Activated gamma-delta T cell treated with Interleukin-2 at 50 U/mL for 16 hours (primary cell): ENCODE measurements at regions not wholly inside any gene's neighbourhood (a gene's known extent, or its start where the extent isn't known, plus 50 kb on each side); places are given as distances from the start of the nearest gene placed in this dataset.

Experiments used
- DNase-seq: peaks from one replicate; pipeline ENCODE4 v3.0.0-alpha.2; 2020

DNA sequence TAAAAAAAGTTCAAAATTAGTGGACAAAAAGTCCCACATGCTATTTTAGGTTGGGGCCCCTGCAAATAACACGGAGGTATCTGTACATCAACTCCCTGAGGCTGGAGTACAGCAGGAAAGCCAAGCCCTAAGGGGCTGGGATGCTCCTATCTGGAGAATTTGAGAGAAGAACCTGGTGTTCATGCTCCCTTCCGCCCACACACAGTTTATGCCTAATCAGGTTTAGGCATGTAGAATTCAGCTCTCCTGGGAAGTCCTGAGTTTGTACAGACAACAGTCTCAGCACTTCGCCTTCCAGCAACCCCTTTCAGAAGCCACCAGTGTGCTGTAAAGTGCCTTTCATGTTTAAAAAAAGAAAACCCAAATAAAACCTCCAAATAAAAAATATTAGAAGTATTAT, 237.3 kb upstream of the GRIP1 start:
- DNase-seq = no peak

DNA sequence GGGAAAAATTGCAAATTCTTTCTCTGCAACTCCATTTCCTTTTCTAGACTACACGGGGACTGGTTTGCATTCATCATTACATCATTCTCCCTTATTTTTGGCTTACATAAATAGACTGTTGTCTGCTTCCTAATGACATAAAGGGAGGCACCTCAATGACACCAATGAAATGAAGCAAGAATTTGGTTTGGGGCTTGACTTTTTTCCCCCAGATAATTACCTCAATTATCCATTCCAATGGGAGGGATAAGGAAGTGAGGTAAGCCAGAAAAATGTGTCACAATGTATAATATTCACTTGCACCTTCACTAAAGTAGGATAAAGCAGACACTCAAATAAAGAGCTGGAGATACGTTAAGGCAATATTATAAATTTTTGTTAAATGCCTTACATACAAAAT, 240.6 kb upstream of the GRIP1 start:
- DNase-seq = no peak

DNA sequence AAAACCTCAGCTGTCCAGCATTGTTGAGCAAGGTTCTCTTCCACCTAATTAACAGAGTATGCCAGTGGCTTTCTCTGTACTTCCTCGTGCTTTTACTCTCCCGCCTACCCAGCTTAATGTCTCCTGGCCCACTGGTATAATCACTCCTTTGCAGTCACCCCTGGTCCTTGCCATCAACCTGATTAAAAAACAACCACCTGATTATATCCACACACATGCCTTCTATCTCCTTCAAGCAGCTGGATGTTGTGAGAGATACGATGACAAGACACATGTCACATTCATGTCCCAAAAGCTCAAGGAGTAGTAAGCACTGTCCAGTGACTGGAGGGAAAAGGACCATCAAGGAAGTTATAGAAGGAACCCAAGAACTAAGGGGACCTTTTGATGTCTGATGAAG, 241.3 kb upstream of the GRIP1 start:
- DNase-seq = no peak

DNA sequence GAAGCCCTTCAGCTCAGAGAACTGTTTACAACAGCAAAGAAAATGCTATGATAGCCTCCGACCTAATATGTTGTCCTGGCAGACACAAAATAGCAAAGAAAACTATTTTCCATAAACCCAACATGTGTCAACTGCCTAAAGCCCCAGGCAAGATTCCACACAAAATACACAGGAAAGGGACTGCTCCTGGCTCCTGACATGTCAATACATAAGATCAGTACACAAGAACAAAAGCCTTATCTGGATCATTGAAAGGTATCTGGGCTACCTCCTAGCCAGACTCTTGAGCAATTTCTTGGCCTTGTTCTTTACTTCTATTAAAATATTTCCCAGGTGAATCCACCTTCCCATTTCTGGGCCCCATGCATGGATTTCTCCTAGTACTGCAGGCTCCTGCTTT, 242.3 kb upstream of the GRIP1 start:
- no peak for DNase-seq

DNA sequence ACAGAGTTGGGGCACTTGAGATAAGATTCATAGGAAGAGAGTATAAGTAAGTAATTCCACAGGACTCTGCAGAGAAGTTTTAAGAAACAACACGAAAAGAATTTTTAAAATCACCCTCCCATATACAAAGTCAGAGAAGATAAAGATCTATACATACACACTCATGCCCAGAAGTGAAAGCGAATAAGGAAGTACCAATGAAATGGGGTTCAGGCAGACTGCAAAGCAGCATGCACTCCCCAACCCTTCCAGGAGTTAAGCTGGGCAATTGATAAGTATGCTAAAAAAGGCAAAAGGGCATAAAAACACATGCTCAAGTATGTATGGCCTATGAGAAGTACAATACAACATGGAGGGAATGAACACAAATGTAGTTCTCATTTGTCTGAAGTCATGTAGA, 246.2 kb upstream of the GRIP1 start:
- no peak for DNase-seq

DNA sequence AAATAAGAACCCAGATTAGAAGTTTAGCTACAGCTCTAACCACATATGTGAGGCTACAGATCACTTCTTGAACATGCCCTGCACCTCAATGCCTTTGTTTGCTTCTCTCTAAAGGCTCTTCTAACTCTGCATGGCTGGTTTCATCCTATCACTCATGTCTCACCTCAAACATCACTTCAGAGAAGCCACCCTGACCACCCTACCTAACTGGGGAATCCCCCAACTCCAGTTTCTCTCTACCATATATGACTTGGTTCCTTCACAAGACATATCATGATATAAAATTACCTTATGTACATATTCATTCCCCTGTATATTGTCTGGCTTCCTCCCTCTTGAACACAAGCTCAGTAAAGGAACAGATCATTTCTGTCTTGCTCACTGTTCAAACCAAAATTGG, 250.2 kb upstream of the GRIP1 start:
- DNase-seq = no peak

DNA sequence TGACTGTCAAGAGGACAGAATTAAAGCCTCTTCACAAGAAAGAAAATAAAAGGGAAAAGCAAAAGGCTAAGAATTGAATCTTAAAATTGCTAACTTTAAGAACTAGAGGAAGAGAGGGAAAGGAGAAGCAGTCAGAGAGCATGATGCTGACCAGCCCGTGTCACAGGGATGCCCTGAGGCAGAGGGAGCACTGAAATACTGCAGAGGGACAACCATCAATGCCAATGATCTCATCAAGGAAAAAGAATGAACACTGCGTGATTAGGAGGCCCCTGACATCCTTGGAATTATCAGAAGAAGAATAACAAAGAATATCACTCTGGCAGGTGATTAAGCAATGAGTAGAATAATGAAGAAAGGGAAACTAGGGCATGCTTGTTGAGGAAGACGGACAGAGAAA, 252.2 kb upstream of the GRIP1 start:
- DNase-seq = no peak

DNA sequence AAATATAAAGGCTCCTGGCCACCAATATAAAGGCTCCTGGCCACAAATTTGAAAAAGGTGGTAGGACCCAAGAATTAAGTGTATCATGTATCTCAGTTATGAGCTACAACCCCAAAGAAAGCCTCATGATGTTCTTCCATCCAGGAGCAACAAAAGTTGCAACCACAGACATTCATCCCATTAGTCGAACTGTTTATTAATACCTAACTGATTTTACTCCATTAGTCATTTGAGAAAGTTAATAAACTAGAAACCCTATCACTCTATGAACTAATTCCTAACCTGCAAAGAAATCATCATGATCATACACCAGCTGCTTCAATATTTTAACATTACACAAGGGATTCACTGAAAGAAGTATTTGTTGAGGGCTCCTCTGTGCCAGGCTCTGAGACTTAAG, 253.2 kb upstream of the GRIP1 start:
- DNase-seq = no peak

DNA sequence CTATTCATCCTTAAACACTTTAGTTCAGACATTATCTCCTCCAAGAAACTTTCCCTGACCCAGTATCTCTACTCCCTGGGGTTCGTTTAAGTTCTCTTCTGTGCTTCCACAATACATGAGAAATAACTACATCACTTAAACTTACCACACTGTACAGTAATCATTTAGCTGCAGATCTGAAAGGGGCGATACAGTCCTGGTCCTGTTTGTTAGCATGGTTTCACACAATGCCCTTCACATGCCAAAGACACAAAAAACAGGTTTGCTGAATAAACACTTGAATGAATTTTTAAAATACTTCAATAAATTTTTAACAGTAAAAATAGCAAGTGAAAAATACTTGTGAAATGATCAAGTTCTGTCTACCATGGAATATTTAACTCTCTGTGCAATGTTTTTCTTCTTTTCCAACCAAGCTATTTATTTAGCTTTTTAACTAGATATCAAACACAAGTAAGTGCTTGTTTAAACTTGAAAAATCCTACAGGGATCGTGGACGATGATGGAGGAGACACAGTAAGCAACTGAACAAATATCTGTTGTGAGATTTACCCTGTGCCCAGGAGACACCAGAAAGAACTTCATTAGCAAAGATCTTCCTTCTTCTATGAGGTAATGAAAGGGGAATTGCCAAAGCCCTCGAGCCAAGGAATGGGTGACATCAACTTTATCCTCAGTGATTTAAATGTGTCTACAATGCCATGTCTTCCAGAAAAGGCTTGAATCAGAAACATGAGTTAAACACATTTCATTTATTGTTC, 255.6 kb upstream of the GRIP1 start:
- DNase-seq = no peak

DNA sequence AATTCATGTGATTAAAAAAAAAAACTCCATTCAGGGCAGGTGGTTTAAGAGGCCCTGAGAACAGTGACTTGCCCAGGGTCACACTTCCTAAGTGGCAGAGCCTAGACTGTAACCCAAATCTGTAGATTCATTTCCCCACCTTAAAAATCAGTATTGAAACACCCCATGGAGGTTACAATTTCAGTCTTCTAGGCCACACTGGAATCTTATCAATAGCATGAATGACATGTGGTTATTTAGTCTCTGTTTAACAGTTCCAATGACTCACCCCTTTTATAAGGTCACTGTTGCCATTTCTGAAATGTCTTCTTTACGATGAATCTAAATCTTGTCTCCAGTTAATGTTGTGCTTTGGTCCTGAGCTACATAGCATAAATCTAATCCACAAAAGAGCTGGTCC, 262.3 kb upstream of the GRIP1 start:
- DNase-seq = no peak

DNA sequence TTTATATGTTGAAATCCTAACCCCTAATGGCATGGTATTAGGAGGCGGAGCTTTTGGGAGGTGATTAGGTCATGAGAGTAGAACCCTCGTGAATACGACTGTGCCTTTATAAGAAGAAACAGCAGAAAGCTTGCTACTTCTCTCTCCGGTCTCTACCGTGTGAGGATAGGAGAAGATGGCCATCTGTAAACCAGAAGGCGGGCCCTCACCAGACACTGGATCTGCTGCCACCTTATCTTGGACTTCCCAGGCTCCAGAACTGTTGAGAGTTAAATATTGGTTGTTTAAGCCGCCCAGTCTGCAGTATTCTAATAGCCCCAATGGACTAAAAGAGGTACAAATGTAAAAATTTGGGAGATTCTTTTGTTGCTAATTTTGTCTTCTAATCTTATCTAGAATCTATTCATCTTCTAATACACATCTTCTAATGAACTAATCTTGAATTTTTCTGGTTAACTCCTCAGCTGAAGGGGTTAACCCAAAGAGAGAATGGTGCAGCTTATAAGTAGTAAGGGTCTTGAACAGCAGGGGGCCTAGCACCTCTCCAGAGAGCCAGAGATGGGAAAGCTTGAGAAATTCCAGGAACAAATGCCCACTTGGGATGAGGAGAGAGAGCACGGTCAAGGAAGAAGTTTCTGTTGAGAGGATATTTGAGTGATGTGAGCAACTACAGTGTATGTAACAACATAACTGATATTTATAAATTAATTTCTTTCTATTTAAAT, 264.0 kb upstream of the GRIP1 start:
- no peak for DNase-seq

DNA sequence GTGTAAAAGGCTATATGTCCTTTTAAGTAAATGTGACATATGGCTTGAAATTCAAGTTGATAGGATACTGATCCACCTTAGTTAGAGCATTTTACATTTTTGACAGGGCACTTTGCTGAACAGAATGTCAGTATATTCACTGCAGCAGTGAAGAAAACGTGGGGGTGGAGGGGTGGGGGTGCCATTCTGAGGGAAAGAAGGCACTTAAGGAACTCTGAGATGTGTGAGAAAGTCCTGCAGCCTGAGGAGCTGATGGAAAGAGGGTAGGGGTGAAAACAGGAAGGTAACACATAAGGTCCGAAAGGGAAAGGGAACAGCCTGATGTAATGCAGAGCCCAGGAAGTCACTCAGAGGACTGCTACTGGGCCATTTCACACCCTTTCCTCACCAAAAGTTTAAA, 265.5 kb upstream of the GRIP1 start:
- DNase-seq = no peak

DNA sequence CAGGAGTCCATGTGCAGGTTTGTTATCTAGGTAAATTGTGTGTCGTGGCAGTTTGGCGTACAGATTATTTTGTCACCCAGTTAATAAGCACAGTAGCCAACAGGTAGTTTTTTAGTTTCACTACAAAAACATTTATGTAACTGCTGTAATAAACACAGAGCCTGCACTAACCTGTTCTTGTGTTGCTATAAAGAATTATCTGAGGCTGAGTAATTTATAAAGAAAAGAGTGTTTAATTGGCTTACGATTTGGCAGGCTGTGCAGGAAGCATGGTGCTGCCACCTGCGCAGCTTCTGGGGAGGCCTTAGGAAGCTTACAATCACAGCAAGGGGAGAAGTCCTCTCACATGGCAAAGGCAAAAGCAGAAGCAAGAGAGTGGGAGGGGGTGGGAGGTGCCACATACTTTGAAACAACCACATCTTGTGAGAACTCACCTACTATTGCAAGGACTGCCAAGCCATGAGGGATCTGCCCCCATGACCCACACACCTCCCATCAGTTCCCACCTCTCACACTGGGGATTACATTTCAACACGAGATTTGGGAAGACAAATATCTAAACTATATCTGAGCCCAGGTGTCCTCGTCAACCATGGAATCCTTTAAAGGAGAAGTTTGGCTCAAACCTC, 266.4 kb upstream of the GRIP1 start:
- no peak for DNase-seq

DNA sequence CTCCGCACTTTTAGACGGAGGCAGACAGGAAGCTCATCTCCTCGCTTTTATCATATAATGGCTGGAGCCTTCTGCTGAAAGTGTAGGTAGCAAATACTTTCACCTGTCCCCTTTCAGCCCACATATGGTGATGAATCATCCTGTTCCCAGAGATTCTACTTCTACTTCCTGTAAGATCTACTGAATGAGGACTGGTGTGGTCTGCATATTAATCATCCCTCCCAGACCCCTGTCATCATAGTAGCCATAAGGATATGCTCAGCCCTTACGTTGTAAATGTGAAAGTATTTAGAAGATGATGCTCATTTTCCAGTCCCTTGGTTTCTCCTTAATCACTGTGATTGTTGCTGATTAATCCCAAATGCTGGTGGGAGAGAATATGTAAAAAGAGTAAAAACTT, 268.2 kb upstream of the GRIP1 start:
- DNase-seq = no peak

DNA sequence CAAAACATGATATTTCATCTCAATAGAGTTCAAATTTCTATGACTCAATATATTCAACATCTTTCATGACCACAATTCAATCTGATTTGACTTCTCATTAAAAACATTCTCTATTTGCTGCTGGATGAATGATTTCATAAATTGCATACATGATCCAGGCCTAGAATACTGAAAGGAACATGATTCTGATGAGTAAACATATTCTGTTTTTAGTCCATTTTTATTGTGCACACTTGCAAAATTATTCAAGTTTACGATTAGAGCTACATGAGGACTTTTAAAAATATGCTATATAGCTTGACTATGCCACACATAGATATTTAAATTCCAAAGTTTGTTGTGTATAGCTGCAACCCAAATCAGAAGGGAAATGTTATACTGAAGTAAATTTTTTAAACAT, 273.8 kb upstream of the GRIP1 start:
- DNase-seq = no peak

DNA sequence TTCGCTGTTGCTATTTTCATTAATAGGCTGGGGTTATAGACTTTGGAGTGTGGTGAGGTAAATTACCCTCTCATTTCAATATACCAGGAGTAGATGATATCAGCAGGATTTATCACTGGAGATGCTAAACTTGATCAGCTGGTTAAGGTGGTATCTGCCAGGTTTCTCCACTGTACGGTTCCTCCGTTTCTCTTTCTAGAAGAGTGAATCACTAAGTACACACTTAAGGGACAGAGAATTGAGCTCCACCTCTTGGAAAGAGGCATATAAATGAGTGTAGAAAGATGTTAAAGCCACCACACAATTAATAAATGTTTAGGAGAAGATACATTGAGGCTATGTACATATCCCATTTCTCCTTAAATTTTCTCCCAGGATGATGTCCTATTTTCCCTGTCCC, 277.4 kb upstream of the GRIP1 start:
- DNase-seq = no peak

DNA sequence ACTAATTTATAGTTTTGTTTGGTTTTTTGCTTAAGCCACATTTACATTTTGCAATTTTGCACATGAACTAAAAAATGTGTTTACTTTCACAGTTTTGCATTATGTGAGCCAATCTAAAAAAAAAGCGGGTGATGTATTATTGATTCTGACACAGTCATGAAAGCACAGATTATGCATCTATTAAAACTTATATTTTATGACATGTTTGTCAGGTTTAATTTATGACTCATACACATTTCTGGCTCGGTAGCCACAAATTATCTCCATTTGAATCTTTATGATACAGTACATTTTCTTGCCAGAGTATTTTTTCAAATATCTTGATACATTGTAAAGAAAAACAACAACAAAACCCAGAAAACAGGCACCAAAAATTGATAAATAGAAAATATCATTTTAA, 280.4 kb upstream of the GRIP1 start:
- DNase-seq = no peak

DNA sequence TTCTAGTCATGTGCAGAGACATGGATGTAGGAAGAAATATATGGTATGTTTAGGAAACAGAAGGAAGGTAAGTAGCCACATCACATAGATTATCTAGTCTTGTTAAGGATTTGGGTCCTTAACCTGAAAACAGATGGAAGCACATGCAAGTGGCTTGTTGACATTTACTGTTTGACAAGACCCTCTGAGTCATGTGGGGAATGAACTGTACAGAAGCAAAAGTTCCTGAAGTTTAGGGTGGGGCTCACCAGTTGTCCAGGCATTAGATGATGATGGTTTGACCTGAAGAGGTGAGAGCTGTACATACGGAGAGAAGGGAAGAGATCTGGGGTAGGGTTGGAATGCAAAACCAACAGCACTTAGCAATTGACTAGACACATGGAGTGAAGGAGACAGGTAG, 281.1 kb upstream of the GRIP1 start:
- no peak for DNase-seq

DNA sequence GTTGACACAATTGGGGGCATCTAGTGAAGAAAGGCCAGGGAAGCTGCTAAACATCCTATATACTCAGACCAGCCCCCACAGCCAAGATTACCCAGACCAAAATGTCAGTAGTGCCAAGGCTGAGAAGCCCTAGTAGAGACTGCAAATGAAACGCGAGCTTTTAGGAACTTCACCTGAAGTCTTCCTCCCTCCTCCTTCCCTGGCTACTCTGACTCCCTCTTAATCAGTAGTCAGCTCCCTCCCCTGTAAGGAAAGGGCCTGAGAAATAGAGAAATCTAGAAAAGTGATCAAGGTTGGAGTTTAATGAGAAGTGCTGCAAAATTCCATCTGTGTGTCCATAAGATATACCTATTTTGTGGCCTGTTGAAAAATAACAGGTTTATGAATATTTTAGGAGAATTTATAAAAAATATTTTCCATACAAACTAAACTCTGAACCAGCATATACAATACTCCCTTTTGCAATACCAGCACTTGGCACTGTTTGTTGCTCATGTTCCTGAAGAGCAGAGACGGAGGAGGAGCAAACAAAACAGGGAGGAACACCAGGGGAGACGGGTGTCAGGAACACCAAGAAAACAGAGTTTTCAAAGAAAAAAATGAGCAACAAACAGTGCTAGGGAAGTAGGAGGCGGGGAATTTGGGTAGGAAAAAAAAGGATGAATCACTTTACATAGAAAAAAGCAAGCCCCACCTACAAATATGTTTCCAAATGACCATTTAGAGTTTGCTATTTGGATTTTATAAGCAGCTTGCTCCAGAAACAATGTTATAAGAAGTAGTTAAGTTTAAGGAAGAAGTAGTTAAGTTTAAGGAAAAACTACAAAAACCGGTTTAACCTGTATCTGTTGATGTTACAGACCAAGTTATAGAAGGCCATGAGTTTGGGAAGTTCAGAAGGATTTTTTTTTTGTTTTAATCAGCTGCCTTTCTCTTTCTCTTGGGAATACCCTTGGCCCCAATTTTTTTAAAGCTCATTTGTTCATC, 282.1 kb upstream of the GRIP1 start:
- no peak for DNase-seq

DNA sequence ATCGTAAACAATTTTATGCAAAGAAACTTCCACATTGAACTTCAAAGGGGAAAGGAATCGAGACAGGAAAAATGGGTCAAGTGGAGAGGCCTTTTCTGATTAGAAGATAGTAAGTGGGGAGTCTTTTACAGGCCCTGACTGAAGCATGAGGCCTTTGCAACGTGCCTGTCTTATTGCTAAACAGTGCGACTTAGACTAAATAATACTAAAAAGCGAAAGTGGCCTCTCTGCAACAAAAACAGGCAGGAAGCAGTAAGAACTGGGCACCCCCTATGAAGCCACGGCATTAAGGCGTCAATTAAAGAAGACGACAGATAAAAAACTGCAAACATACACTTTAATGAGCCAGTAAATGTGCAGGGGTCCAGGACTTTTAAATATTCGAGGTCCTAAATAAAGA, 283.4 kb upstream of the GRIP1 start:
- DNase-seq = no peak

DNA sequence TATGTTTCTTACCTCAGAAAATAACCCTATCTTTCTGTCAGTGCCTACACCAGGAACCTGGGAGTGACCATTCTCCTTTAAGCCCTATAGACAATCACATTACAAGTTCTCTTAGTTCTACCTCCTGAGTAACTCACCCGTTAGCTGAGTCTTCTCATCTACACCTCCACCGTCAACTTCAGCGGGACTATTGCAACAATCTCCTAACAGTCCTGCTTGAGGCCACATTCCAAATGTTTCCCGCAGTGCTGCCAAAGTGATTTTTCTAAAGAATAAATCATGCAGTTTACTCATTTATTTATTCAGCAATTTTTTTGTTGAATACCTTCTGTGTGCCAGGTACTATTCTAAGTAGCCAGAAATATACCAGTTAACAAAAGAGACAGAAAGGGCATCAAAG, 285.0 kb upstream of the GRIP1 start:
- no peak for DNase-seq

DNA sequence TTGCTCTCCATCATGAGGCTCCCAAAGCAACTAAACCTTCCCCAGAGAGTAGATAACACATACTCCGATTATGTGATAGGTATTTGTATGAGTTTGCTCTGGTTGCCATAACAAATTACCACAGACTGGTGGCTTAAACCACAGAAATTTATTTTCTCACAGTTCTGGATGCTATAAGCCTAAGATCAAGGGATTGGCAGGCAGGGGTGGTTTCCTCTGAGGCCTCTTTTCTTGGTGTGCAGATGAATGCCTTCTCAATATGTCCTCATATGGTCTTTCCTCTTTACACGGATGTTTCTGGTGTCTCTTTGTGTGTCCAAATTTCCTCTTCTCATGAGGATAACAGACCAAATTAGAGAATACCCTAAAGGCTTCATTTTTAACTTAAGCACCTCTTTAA, 285.8 kb upstream of the GRIP1 start:
- DNase-seq = peak; percentile 27

DNA sequence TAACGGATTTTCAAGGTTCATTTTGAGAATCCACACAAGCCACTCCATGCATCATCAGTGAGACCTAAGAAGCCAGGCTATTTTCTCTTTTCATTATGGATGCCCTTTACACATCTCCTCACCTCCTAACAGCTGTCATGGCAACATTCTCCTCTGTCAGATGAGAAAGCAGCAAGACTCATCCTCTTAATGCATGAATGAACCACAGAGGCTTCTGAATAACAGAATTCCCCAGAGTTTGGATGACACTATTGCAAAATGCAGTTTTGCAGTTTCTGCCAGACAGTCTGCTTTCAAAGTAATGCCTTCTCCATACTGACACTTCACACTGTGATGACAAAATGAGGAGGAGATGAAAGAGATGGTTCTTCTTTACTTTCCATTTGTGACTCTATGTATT, 286.7 kb upstream of the GRIP1 start:
- DNase-seq = no peak
